Mesothelial cell of epicardium (in vitro differentiated cells): ENCODE measurements at regions not wholly inside any gene's neighbourhood (a gene's known extent, or its start where the extent isn't known, plus 50 kb on each side); places are given as distances from the start of the nearest gene placed in this dataset.

ENCODE experiments used
- DNase-seq, 2 experiments: peaks; one replicate each; pipeline ENCODE4 v3.0.0; 2021; ENCODE audit warnings: low spot score in 2 of 2; ENCODE audit not compliant: unreplicated experiment in 2 of 2
- H3K27ac Mint-ChIP-seq: 2 replicates; pipeline ENCODE4 v1.8.0; 2021; ENCODE audit warnings: mixed read lengths
- H3K27me3 Mint-ChIP-seq: 2 replicates; pipeline ENCODE4 v1.8.0; 2021; ENCODE audit warnings: low read depth, mixed read lengths
- H3K36me3 Mint-ChIP-seq: 2 replicates; pipeline ENCODE4 v1.8.0; 2021; ENCODE audit warnings: mixed read lengths
- H3K4me1 Mint-ChIP-seq: 2 replicates; pipeline ENCODE4 v1.8.0; 2021; ENCODE audit warnings: mixed read lengths
- H3K4me3 Mint-ChIP-seq: 2 replicates; pipeline ENCODE4 v1.8.0; 2021; ENCODE audit warnings: mild to moderate bottlenecking, moderate library complexity, mixed read lengths
- H3K9me3 Mint-ChIP-seq: 2 replicates; pipeline ENCODE4 v1.8.0; 2021; ENCODE audit warnings: mixed read lengths
- TF ChIP-seq, protein P1 (sequence below): fragments of 200-600 bp; sonication (generic); IDR thresholded peaks from one replicate; pipeline ENCODE4 v1.5.0; 2021; ENCODE audit warnings: antibody characterized with exemption; ENCODE audit not compliant: unreplicated experiment

DNA sequence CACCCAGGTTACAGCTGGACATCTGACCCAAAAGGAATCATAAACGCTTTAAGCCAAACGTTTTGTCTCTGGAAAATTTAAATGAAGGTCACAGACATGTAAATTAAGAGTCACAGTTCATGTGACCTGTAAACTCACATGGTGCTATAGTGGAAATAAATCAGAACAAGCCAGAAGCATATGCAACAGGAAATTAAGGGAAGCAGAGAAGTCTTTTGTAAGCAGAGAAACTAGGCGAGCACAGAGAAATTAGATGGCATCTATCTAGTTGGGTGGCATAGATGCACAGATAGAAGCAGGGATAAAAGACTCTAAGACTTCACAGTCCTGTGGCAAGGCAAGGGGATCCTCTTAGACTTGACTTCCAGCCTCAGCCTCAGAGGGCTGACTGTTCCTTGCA, 264.8 kb downstream of the GASK1B start:
- no peaks in the 10 kb centered on the region for H3K27me3 Mint-ChIP-seq
- H3K4me3 Mint-ChIP-seq = no peak overlapping the region
- H3K36me3 Mint-ChIP-seq = no peaks in the 10 kb centered on the region
- DNase-seq = no peak
- H3K9me3 Mint-ChIP-seq = no peaks in the 10 kb centered on the region
- TF ChIP-seq, protein P1, sequence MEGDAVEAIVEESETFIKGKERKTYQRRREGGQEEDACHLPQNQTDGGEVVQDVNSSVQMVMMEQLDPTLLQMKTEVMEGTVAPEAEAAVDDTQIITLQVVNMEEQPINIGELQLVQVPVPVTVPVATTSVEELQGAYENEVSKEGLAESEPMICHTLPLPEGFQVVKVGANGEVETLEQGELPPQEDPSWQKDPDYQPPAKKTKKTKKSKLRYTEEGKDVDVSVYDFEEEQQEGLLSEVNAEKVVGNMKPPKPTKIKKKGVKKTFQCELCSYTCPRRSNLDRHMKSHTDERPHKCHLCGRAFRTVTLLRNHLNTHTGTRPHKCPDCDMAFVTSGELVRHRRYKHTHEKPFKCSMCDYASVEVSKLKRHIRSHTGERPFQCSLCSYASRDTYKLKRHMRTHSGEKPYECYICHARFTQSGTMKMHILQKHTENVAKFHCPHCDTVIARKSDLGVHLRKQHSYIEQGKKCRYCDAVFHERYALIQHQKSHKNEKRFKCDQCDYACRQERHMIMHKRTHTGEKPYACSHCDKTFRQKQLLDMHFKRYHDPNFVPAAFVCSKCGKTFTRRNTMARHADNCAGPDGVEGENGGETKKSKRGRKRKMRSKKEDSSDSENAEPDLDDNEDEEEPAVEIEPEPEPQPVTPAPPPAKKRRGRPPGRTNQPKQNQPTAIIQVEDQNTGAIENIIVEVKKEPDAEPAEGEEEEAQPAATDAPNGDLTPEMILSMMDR = no peak
- no peak overlapping the region for H3K27ac Mint-ChIP-seq
- peaks cover 20% of the 10 kb centered on the region for H3K4me1 Mint-ChIP-seq

DNA sequence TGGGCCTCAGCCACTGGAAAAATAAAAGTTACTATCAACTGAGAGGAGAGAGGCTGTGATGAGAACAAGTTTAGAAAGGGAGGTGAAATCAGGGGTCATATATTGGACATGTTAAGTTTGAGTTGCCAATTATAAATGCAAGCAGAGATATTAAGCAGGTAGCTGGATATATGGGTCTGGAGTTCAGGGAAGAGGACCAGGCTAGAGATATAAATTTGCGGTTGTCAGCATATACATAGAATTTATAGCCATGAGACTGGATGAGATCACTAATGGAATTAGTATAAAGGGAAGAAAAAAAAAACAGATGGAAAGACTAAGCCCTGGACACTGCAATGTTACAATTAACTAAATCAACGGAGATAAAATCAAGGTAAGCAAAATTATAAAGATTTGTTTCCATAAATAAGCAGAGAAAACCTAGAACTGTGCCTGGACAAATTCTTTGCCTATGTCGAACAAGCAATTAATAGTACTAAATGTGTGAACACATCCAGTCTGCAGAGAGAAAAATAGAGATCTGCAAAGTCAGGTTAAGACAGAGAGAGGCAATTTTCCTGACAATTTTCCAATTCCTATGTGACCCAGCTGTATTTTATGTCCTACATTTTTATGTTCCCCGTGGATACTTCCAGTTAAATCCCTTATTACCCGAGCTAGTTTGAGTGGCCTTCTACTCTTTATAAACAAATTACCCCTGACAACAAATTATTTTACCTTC, 265.4 kb downstream of the GASK1B start:
- Mint-ChIP-seq H3K4me1 (peaks cover 18% of the 10 kb centered on the region), H3K36me3 (no peaks in the 10 kb centered on the region), H3K27ac (no peak overlapping the region), H3K9me3 (no peaks in the 10 kb centered on the region), H3K4me3 (no peak overlapping the region), H3K27me3 (no peaks in the 10 kb centered on the region)
- TF ChIP-seq, protein P1 = no peak
- no peak for DNase-seq

DNA sequence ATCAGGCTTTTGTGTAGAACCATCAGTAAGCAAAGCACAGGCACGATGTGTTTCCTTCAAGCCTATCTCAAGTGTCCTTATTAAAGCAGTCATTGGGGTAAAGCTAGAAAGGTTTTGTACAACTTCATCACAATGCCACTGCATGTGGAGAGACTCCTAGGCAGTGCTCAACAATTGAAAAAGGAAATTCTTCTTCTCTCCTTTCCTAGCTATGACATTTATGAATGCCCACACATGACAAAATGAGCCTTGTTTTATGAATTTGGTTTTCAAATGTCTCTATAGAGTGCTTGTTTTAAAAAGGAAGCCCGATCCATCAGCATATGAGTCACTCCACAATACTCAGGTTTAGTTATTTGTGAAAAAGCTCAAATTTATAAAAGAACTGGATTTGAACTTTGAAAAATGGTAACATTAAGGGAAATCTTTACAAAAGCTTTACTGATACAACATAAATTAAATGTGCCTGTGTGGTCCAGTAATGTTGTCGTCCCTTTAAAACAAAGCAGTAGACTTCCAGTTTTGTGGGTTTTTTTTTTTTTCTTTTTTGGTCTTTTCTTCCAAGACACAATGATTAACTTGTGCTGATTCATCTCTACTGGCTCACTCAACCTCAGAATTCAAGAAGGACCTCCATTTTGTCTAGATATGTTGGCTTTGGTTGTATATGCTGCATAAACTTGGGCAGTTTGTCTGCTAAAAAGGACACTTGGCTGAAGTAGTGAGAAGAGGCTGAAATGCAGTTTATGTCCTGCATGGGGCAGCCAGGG, 273.8 kb downstream of the GASK1B start:
- DNase-seq = no peak
- TF ChIP-seq, protein P1 = no peak
- Mint-ChIP-seq H3K4me1 (peaks cover 19% of the 10 kb centered on the region), H3K9me3 (peaks cover 12% of the 10 kb centered on the region), H3K4me3 (no peak overlapping the region), H3K36me3 (no peaks in the 10 kb centered on the region), H3K27ac (no peak overlapping the region), H3K27me3 (no peaks in the 10 kb centered on the region)

GRCh38 chr4:157897855-157898370, 274.9 kb downstream of the GASK1B start:
- DNase-seq = no peak
- H3K4me3 Mint-ChIP-seq = no peak overlapping the region
- TF ChIP-seq, protein P1 = no peak
- H3K9me3 Mint-ChIP-seq = peaks cover 12% of the 10 kb centered on the region
- H3K27ac Mint-ChIP-seq = no peak overlapping the region
- H3K27me3 Mint-ChIP-seq = no peaks in the 10 kb centered on the region
- H3K4me1 Mint-ChIP-seq = peaks cover 19% of the 10 kb centered on the region
- H3K36me3 Mint-ChIP-seq = no peaks in the 10 kb centered on the region

- Mint-ChIP-seq H3K27me3 (no peaks in the 10 kb centered on the region), H3K4me1 (peaks cover 19% of the 10 kb centered on the region), H3K27ac (no peak overlapping the region), H3K4me3 (no peak overlapping the region), H3K9me3 (peaks cover 10% of the 10 kb centered on the region), H3K36me3 (no peaks in the 10 kb centered on the region)
- TF ChIP-seq, protein P1 = no peak
- no peak for DNase-seq
Measured at GRCh38 chr4:157896726-157897125, 276.1 kb downstream of the GASK1B start.
